HG03280 (cell line): ENCODE measurements at regions not wholly inside any gene's neighbourhood (a gene's known extent, or its start where the extent isn't known, plus 50 kb on each side); places are given as distances from the start of the nearest gene placed in this dataset.

Experiments used
- ATAC-seq: cut with Tn5 transposase; IDR thresholded peaks from one replicate; pipeline ENCODE4 v1.9.1; 2021; ENCODE audit warnings: mild to moderate bottlenecking, moderate library complexity; ENCODE audit not compliant: unreplicated experiment

DNA sequence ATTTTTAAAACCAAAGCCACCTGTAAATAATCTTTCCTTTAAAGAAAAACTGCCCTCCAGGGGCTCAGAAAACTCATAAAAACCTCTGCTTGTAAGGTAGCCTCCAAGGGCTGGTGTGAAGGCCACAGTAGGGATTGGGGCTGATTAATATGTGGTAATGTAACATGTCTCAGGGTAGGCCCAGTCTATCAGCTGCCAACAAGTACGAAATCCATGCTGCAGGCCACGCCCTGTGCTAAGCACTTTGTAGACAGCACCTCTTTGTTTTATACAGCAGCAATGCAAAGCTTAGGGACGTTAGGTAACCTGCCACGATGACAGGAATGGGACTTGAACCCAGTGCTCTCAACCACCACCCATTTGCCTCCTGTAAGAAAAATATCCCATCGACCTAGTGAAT is 65.6 kb upstream of the PRICKLE2 start:
- ATAC-seq = no peak

DNA sequence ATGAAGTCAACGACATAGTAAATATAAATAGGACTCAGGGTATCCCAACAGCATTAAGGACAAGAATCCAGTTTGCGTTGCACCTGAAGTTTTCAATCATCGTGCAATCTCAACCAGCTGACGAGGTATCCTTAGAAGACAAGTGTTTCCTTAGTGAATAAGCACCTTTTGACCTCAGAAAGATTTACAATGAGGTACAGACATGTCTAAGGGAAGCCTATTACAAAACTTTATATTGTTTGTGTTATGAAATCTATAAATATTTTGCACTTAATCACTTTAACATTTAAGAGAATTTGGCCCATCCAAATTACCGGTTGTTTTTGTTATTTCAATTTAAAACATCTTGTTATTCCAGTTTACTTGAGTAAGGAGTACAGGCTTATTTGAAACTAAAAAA is 64.9 kb upstream of the PRICKLE2 start:
- ATAC-seq = no peak

DNA sequence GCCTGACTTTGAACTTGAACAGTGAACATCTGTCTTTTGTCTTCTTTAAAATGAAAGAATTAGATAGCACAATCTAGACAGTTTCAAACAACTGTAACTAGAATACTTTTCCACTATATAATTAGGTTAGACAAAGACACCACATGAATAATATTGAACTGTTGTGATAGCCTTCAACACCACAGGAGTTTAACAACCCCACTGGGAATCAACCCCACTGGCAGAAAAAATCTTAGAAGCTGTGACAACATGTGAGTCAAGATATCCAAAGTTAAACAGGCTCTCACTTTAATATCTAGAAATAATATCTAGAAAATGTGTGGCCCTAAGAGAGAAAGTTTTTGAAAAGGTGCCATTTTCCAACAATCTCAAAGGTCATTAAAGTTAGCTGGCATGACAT is 64.4 kb upstream of the PRICKLE2 start:
- no peak for ATAC-seq

DNA sequence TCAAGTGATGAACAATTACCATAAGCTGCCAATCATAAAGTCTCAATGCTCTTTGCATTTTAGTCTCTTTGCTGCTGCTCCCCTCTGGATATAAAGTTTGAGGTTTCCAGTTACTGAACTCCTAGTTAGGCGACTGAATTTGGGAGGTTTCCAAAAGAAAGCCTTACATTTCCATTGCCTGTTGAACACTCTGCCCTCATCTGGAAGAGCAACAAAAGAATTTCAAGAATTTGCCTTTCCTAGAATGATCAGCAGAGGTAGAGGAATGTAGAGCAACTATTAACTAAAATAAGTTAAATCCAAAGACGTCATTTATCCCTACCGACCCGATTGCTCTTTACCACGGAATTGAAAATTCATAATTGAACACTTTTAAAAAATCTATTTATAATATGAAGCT is 53.4 kb upstream of the PRICKLE2 start:
- no peak for ATAC-seq

DNA sequence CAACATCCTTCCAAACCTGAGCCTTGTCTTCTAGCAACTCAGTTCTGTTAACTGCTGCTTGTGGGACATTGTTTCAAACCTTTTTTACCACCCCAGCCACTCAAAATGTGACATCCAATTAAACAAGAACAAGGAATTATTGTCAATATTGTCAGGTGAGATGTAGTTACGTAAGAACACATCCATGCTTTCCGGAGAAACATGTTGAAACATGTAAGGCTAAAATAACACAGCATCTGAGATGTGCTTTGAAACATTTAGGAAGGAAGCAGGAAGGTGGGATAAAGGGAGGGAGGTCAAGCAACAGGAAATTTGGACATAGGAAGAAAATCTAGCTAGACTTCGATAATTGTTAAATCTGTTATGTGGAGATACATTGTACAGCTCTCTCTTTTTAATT is 50.9 kb upstream of the PRICKLE2 start:
- ATAC-seq = no peak
